HG02970 (cell line): ENCODE measurements at regions not wholly inside any gene's neighbourhood (a gene's known extent, or its start where the extent isn't known, plus 50 kb on each side); places are given as distances from the start of the nearest gene placed in this dataset.
"Not testable (repeated sequence)": the region's sequence is repeated elsewhere in the genome, so short reads cannot be mapped to it uniquely, and the experiment has no call there.

Experiments used
- ATAC-seq: cut with Tn5 transposase; IDR thresholded peaks from one replicate; pipeline ENCODE4 v1.9.1; 2021; ENCODE audit warnings: mild to moderate bottlenecking, moderate library complexity, moderate number of reproducible peaks; ENCODE audit not compliant: unreplicated experiment, low FRiP score

- ATAC-seq = no peak
Measured at GRCh38 chr4:155479835-155480234, 103.1 kb upstream of the MAP9 start.

GRCh38 chr4:155478336-155478835, 101.6 kb upstream of the MAP9 start:
- no peak for ATAC-seq

GRCh38 chr4:155474758-155475157, 98.0 kb upstream of the MAP9 start:
- ATAC-seq = no peak

DNA sequence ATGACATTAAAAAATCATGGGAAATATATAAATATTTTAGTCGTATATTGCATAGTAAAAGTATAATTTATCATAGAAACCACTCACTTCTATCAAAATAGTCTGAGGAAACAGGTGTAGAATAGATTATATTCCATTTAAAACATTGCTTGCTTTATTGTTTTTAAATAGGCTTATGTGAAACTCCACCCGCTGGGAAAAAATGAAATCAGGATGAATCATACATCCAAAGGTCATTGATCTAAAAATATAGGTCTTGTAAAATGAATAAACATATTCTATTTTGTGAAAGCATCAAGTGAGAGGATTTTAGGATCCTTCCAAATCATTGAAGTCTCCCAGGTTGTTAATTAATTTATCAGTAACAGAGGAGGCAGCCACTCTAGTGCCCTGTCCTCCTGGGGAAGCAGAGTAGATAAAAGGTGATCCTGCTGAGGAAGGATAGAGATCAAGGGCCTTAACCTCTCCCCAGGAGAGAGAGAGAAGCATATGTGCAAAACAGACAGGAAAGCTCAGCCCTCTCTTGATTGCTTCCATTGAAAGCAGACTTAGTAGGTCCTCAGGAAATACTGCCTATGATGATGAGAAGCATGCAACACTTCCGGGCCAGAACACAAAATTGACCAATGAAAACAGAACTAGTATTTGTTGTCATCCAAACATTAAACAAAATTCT, 96.8 kb upstream of the MAP9 start:
- no peak for ATAC-seq

- ATAC-seq = no peak
Measured at GRCh38 chr4:155468282-155468681, 91.5 kb upstream of the MAP9 start.

GRCh38 chr4:155450676-155451075, 73.9 kb upstream of the MAP9 start:
- ATAC-seq = no peak

DNA sequence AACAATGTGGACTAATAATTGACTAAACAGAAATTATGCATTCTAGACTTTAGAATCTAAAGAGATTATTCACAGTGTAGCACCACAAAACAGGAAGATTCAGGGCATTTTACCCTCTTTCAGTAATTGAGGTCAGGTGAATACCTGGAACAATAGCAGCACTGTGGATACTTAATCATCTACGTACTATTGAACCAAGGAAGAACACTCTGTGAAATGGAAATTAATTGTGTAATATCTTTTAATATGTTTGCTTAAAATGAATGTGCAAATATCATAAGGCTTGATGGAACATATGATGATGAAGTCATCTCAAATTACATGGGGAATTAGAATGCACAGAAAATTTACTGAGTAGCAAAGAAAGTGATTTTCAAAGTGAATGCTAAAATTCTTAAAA, 68.5 kb upstream of the MAP9 start:
- no peak for ATAC-seq

- ATAC-seq = no peak
Measured at GRCh38 chr4:155444721-155445120, 68.0 kb upstream of the MAP9 start.

- ATAC-seq = no peak
Measured at GRCh38 chr4:155442267-155443105, 65.7 kb upstream of the MAP9 start.

DNA sequence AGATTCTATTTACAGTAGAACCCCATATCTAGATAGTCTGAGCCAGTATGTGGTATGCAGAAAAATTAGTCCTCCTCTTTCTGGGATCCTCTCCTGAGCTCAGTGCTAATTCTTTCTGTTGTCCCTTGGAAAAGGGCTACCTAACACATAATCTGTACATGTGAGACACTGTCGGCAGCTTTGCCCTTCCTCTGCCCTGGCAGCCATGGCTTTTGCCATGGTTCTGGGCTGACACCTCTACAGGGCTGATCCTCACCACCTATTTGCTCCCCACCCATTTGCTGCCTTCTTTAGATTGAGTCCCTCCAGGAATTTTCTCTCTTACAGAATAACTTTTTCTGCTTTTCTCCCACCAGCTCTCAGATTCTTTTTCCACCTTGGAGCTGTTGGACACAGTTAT, 64.7 kb upstream of the MAP9 start:
- ATAC-seq = no peak

GRCh38 chr4:155439760-155440159, 63.0 kb upstream of the MAP9 start:
- ATAC-seq = not testable (repeated sequence)

GRCh38 chr4:155434904-155435303, 58.1 kb upstream of the MAP9 start:
- ATAC-seq = no peak

DNA sequence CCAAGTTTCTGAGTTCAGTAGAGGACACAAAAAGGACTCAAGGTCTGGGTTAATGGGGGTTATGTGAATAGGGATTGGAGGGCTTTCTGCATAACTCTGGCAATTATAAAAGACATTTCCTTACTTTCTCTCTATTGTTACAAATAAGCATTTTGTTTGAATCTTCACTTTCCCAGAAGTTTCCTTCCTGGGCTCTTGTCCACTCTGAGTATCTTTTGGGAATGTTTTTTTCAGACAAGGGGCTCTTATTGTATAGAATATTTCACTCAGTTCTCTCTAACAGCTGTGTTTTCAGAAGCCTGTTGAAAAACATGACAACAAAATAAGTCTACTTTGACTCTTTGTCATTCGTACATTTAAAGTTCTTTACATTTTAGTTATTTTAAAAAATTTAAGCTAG, 57.6 kb upstream of the MAP9 start:
- no peak for ATAC-seq

DNA sequence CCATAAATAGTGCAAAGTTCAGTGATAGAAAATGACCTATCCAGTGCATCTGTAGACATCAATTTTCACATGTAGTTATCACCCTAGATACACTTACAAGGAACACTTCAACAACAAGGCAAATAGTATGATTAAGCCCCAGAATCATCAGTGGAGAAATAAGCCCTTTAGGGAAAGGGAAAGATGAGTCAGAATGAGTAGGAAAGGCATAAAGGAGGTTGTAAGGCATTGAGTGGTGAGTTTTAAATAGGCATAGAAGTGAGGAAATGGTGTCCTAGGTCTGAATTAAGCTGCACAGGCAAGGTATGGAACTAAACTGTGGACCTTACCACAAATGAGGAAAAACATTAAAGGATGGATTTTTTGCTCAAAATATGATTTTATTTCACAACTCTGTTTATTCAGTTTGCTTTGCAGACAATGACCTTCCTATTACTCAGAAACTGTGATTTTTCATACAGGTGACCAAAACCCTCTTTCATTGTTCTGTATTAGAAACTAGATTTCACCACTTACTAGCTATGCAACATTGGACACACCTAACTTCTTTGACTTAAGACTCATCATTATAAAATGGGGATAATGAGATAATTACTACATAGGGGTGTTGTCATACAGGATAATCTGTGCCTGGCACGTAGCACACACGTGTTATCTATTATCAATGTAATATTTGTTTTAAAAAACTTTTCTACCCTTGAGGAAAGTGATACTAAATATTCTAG, 57.0 kb upstream of the MAP9 start:
- ATAC-seq = no peak

- ATAC-seq = no peak
Measured at GRCh38 chr4:155430895-155431795, 54.4 kb upstream of the MAP9 start.

DNA sequence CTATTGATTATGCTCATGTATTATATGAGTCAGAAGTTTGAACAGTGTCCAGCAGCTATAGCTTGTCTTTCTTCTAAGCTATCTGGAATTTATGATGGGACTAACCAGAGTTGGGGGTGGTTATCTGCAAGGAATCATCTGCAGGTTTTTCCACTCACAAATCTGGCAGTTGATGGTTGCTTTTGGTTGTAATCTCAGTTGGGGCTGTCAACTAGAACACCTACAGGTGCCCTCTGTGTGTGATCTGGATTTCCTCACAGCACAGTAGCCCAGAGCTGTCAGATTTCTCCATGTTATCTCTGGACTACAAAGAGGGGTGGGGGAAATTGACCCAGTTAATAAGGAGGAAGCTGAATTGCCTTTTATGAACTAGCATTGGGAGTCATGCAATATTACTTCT, 51.4 kb upstream of the MAP9 start:
- ATAC-seq = no peak

- ATAC-seq = no peak
Measured at GRCh38 chr4:155426953-155427352, 50.2 kb upstream of the MAP9 start.
